Astrocyte (in vitro differentiated cells and primary cell): ENCODE measurements at regions not wholly inside any gene's neighbourhood (a gene's known extent, or its start where the extent isn't known, plus 50 kb on each side); places are given as distances from the start of the nearest gene placed in this dataset.
"Not testable (repeated sequence)": the region's sequence is repeated elsewhere in the genome, so short reads cannot be mapped to it uniquely, and the experiment has no call there.

Experiments used
- DNase-seq: peaks from one replicate; pipeline ENCODE4 v3.0.0-alpha.2; 2010; ENCODE audit warnings: low read depth
- FAIRE-seq: peaks from 2 replicates; lab custom pipeline; 2011; peaks lifted over from hg19 to GRCh38; lab: Jason Lieb, UNC
- H2AFZ ChIP-seq: 2 replicates; pipeline ENCODE4 v1.6.0; 2012; ENCODE audit warnings: low read depth, low read length, inconsistent platforms
- H3K27ac ChIP-seq: 2 replicates; pipeline ENCODE4 v1.5.1; 2011; ENCODE audit warnings: low read depth, low read length, inconsistent platforms
- H3K27me3 ChIP-seq: 2 replicates; pipeline ENCODE4 v1.6.0; 2011; ENCODE audit warnings: low read length, inconsistent platforms; ENCODE audit not compliant: insufficient read depth
- H3K36me3 ChIP-seq: 2 replicates; pipeline ENCODE4 v1.5.1; 2011; ENCODE audit warnings: low read length, inconsistent platforms; ENCODE audit not compliant: insufficient read depth
- H3K4me1 ChIP-seq: 2 replicates; pipeline ENCODE4 v1.5.1; 2011; ENCODE audit warnings: low read length, inconsistent platforms; ENCODE audit not compliant: insufficient read depth
- H3K4me2 ChIP-seq: 2 replicates; pipeline ENCODE4 v1.6.0; 2012; ENCODE audit warnings: low read length, inconsistent platforms
- H3K4me3 ChIP-seq: 2 replicates; pipeline ENCODE4 v1.5.1; 2011; ENCODE audit warnings: low read depth, mild to moderate bottlenecking, low read length, inconsistent platforms; ENCODE audit not compliant: insufficient read depth
- H3K79me2 ChIP-seq: 2 replicates; pipeline ENCODE4 v1.6.0; 2012; ENCODE audit warnings: mild to moderate bottlenecking, low read length, inconsistent platforms; ENCODE audit not compliant: insufficient read depth
- H3K9ac ChIP-seq: 2 replicates; pipeline ENCODE4 v1.6.0; 2012; ENCODE audit warnings: mild to moderate bottlenecking, low read length, inconsistent platforms
- H3K9me3 ChIP-seq: 2 replicates; pipeline ENCODE4 v1.5.1; 2012; ENCODE audit warnings: low read depth, mild to moderate bottlenecking, low read length, inconsistent platforms; ENCODE audit not compliant: insufficient read depth
- H4K20me1 ChIP-seq: 2 replicates; pipeline ENCODE4 v1.6.0; 2012; ENCODE audit warnings: low read length, inconsistent platforms; ENCODE audit not compliant: insufficient read depth
- H3K27ac Mint-ChIP-seq: one replicate; pipeline ENCODE4 v1.8.0; 2021; ENCODE audit warnings: mild to moderate bottlenecking, mixed read lengths; ENCODE audit not compliant: unreplicated experiment
- H3K27me3 Mint-ChIP-seq: one replicate; pipeline ENCODE4 v1.8.0; 2021; ENCODE audit warnings: low read depth, mixed read lengths; ENCODE audit not compliant: unreplicated experiment
- H3K36me3 Mint-ChIP-seq: one replicate; pipeline ENCODE4 v1.8.0; 2021; ENCODE audit warnings: low read depth, mixed read lengths; ENCODE audit not compliant: unreplicated experiment
- H3K4me1 Mint-ChIP-seq: one replicate; pipeline ENCODE4 v1.8.0; 2021; ENCODE audit warnings: low read depth, mixed read lengths; ENCODE audit not compliant: unreplicated experiment
- H3K4me3 Mint-ChIP-seq: one replicate; pipeline ENCODE4 v1.8.0; 2021; ENCODE audit warnings: mild to moderate bottlenecking, moderate library complexity, mixed read lengths; ENCODE audit not compliant: unreplicated experiment
- H3K9me3 Mint-ChIP-seq: one replicate; pipeline ENCODE4 v1.8.0; 2021; ENCODE audit warnings: mild to moderate bottlenecking, mixed read lengths; ENCODE audit not compliant: unreplicated experiment

DNA sequence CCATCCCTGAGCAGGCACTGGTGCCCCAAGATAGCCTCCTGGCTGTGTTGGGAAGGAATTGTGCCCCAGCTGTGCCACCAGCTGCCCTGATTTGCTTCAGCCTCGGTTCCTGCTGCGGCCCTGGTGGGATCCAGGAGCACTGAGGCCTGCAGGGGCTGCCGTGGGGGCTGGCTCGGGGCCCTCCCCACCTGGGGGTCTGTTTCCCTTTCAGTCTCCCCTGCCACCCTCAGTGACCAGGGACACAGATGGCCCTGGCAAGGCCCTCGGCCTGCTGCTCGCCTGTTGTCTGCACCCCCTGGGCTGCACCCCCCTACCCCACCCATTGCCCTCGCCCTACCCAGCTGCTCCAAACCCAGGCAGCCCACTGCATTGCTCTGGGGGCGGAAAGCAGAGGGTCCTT is 483.8 kb downstream of the TUBA3C start:
- not testable (repeated sequence) for H3K4me1 ChIP-seq, H3K4me3 Mint-ChIP-seq, H3K79me2 ChIP-seq, H3K27me3 Mint-ChIP-seq, H3K27me3 ChIP-seq, H3K27ac ChIP-seq, H4K20me1 ChIP-seq, DNase-seq, H3K4me2 ChIP-seq, FAIRE-seq, H3K9me3 ChIP-seq, H2AFZ ChIP-seq, H3K4me1 Mint-ChIP-seq, H3K36me3 Mint-ChIP-seq, H3K27ac Mint-ChIP-seq, H3K4me3 ChIP-seq, H3K36me3 ChIP-seq, H3K9ac ChIP-seq
- H3K9me3 Mint-ChIP-seq: peaks cover 14% of the 10 kb centered on the region

GRCh38 chr13:18697221-18697620 is 484.4 kb downstream of the TUBA3C start:
- not testable (repeated sequence) for H3K4me3 Mint-ChIP-seq, H3K4me2 ChIP-seq, H3K27me3 Mint-ChIP-seq, H3K27me3 ChIP-seq, FAIRE-seq, H3K36me3 Mint-ChIP-seq, H3K4me3 ChIP-seq, H3K36me3 ChIP-seq, H3K4me1 ChIP-seq, DNase-seq, H3K79me2 ChIP-seq, H3K9me3 ChIP-seq, H3K4me1 Mint-ChIP-seq, H3K9ac ChIP-seq, H3K27ac Mint-ChIP-seq, H2AFZ ChIP-seq, H3K27ac ChIP-seq, H4K20me1 ChIP-seq
- peaks cover 12% of the 10 kb centered on the region for H3K9me3 Mint-ChIP-seq

DNA sequence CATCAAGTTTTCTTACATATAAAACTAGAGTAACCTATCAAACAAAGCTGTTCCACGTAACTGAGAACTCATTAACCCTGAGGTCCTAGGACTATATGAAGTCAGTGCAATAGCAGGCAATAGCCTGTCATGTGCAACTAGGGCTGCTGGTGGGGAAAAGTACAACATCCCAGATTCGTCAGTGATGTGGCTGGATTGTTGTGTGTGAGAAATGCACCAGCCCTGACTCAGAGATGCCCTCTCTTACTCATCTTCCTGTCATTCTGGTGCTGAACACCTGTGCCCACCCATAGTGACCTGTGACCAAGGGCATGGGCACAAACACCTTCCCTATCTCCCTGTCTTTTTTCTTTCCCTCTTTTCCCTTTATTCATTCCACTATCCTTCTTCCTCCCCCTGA is 504.2 kb downstream of the TUBA3C start:
- not testable (repeated sequence) for H3K27ac ChIP-seq, H3K36me3 ChIP-seq, H3K27me3 Mint-ChIP-seq, H3K9ac ChIP-seq, DNase-seq, H3K9me3 Mint-ChIP-seq, H3K27ac Mint-ChIP-seq, H3K36me3 Mint-ChIP-seq, H3K4me3 ChIP-seq, H3K27me3 ChIP-seq, H3K4me1 Mint-ChIP-seq, H2AFZ ChIP-seq, H3K79me2 ChIP-seq, H3K4me1 ChIP-seq, FAIRE-seq, H3K4me2 ChIP-seq, H3K4me3 Mint-ChIP-seq, H3K9me3 ChIP-seq, H4K20me1 ChIP-seq

GRCh38 chr13:18675268-18675667 is 506.4 kb downstream of the TUBA3C start:
- not testable (repeated sequence) for H3K9ac ChIP-seq

DNA sequence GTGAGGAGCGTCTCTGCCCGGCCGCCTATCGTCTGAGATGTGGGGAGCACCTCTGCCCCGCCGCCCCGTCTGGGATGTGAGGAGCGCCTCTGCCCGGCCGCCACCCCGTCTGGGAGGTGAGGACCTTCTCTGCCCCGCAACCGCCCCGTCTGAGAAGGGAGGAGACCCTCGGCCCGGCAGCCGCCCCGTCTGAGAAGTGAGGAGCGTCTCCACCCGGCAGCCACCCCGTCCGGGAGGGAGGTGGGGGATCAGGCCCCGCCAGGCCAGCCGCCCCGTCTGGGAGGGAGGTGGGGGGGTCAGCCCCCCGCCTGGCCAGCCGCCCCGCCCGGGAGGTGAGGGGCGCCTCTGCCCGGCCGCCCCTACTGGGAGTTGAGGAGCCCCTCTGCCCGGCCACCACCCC is 507.8 kb downstream of the TUBA3C start:
- H3K4me1 Mint-ChIP-seq, H3K27me3 Mint-ChIP-seq, DNase-seq, H3K27me3 ChIP-seq, H3K9me3 Mint-ChIP-seq, FAIRE-seq, H3K4me2 ChIP-seq, H3K4me3 ChIP-seq, H3K9me3 ChIP-seq, H4K20me1 ChIP-seq, H3K9ac ChIP-seq, H3K4me3 Mint-ChIP-seq, H3K27ac Mint-ChIP-seq, H3K36me3 Mint-ChIP-seq, H2AFZ ChIP-seq, H3K4me1 ChIP-seq, H3K79me2 ChIP-seq, H3K27ac ChIP-seq, H3K36me3 ChIP-seq: not testable (repeated sequence)

More at GRCh38 chr13:18675268-18675667, 506.4 kb downstream of the TUBA3C start:
- not testable (repeated sequence) for H3K36me3 Mint-ChIP-seq, H3K9me3 Mint-ChIP-seq, H3K27me3 Mint-ChIP-seq, H3K27me3 ChIP-seq, H3K27ac Mint-ChIP-seq, H2AFZ ChIP-seq, H3K4me1 ChIP-seq, FAIRE-seq, H3K4me1 Mint-ChIP-seq, H3K27ac ChIP-seq, H3K79me2 ChIP-seq, H3K4me2 ChIP-seq, H3K9me3 ChIP-seq, H3K4me3 ChIP-seq, H4K20me1 ChIP-seq, DNase-seq, H3K36me3 ChIP-seq, H3K4me3 Mint-ChIP-seq

DNA sequence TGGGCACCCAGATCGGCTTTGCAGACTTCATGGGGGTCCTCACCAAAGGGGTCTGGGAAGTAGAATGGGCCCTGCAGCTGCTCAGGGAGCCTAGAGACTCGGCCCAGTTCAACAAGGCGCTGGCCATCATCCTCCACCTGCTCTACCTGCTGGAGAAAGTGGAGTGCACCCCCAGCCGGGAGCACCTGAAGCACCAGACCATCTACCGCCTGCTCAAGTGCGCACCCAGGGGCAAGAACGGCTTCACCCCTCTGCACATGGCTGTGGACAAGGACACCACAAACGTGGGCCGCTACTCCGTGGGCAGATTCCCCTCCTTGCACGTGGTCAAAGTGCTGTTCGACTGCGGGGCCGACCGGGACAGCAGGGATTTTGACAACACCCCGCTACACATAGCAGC is 515.0 kb downstream of the TUBA3C start:
- H3K4me1 Mint-ChIP-seq, H3K27ac ChIP-seq, H3K36me3 Mint-ChIP-seq, H4K20me1 ChIP-seq, H3K9me3 Mint-ChIP-seq, H3K27me3 Mint-ChIP-seq, H3K4me3 ChIP-seq, DNase-seq, FAIRE-seq, H3K9me3 ChIP-seq, H3K27me3 ChIP-seq, H3K4me1 ChIP-seq, H3K4me2 ChIP-seq, H3K36me3 ChIP-seq, H3K9ac ChIP-seq, H3K27ac Mint-ChIP-seq, H3K4me3 Mint-ChIP-seq, H2AFZ ChIP-seq, H3K79me2 ChIP-seq: not testable (repeated sequence)
